ENCODE measurements at regions not wholly inside any gene's neighbourhood (a gene's known extent, or its start where the extent isn't known, plus 50 kb on each side); places are given as distances from the start of the nearest gene placed in this dataset.

DNA sequence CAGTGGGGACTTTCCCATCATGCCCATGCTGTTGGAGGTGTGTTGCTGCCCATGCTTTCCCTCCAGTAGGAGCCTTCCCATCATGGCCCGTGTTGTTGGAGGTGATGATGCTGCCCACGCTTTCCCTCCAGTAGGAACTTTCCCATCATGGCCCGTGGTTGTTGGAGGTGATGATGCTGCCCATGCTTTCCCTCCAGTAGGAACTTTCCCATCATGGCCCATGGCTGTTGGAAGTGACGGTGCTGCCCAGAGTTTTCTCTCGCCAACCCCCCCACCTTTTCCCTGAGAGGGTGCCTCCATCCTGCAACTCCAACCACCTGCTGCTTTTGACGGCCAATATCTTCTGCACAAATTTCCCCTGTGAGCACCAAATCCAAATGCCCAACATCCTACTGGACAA lies 205.7 kb downstream of the TOMM20 start:
- no peak for TF ChIP-seq POLR2A (IDR thresholded peaks at IDR 0.05; ENCODE audit: low read depth, low read length)
- no peak for TF ChIP-seq TAF1 (IDR thresholded peaks at IDR 0.05; ENCODE audit: low read depth, low read length)
- TF ChIP-seq POLR2AphosphoS5 (IDR thresholded peaks at IDR 0.05; ENCODE audit: low read depth, low read length) = no peak
